HCT116 (cell line): ENCODE measurements at regions not wholly inside any gene's neighbourhood (a gene's known extent, or its start where the extent isn't known, plus 50 kb on each side); places are given as distances from the start of the nearest gene placed in this dataset.

Experiments
- ATAC-seq: fragments of 200-7000 bp; cut with Tn5 transposase; 2 replicates; pipeline ENCODE4 v1.9.1; 2020; ENCODE audit warnings: mild to moderate bottlenecking, moderate library complexity
- BruUV-seq: library from RNA; stranded (reverse); fragments of 400-500 nt; replicated peaks from 2 replicates; lab custom pipeline; 2021; lab: Mats Ljungman, UMichigan
- CTCF ChIA-PET: fragments of 300-600 bp; sonication (Branson Sonifier 250); formaldehyde crosslinking; loops from one replicate; lab custom pipeline; 2021; ENCODE audit warnings: antibody characterized with exemption; lab: Charles Lee
- POLR2A ChIA-PET: fragments of 300-600, 350-600 bp; sonication (Branson Sonifier 250); formaldehyde crosslinking; loops from one replicate; lab custom pipeline; 2021; ENCODE audit warnings: antibody characterized with exemption; lab: Charles Lee
- RAD21 ChIA-PET, 2 experiments: fragments of 300-600 bp; sonication (Branson Sonifier 250); formaldehyde crosslinking; loops; one replicate each; lab custom pipeline; 2023; ENCODE audit warnings: low total read pairs in 2 of 2; ENCODE audit not compliant: uncharacterized antibody in 2 of 2, unreplicated experiment in 2 of 2, low non-redundant PET in 1 of 2; lab: Charles Lee
- DNase-seq: peaks from one replicate; pipeline ENCODE4 v3.0.0-alpha.2; 2010; ENCODE audit warnings: low read depth, low spot score
- H2AFZ ChIP-seq: fragments of 200-600 bp; shearing (Covaris generic), sonication (generic); 2 replicates; pipeline ENCODE4 v1.6.1; 2017; ENCODE audit warnings: low read depth, mixed run types, mixed read lengths, antibody characterized with exemption, low read length; ENCODE audit not compliant: poor library complexity, severe bottlenecking
- H3K27ac ChIP-seq: 2 replicates; pipeline ENCODE4 v1.5.1; 2012; ENCODE audit warnings: low read depth, low read length
- H3K27me3 ChIP-seq: fragments of 200-600 bp; sonication (generic); 2 replicates; pipeline ENCODE4 v1.6.1; 2016; ENCODE audit warnings: mixed run types, low read length, mixed read lengths; ENCODE audit not compliant: insufficient read depth
- H3K36me3 ChIP-seq, 2 experiments: fragments of 200-500 bp in 1 of 2; fragments of 200-600 bp in 1 of 2; sonication (Bioruptor generic) in 1 of 2; sonication (generic) in 1 of 2; 2 replicates each; pipeline versions ENCODE4 v1.5.1 to v1.6.1; 2014 to 2016; ENCODE audit warnings: low read length in 2 of 2, inconsistent platforms in 1 of 2, mixed read lengths in 1 of 2, mixed run types in 1 of 2; ENCODE audit not compliant: insufficient read depth in 2 of 2, control insufficient read depth in 1 of 2
- H3K4me1 ChIP-seq, 2 experiments: fragments of 200-600 bp in 1 of 2; sonication (generic) in 1 of 2; 2 replicates each; pipeline versions ENCODE4 v1.5.1 to v1.6.1; 2012 to 2017; ENCODE audit warnings: low read length in 2 of 2, inconsistent platforms in 1 of 2, mild to moderate bottlenecking in 1 of 2, mixed read lengths in 1 of 2, mixed run types in 1 of 2, moderate library complexity in 1 of 2; ENCODE audit not compliant: insufficient read depth in 2 of 2, control insufficient read depth in 1 of 2
- H3K4me2 ChIP-seq: fragments of 200-600 bp; sonication (generic); 2 replicates; pipeline ENCODE4 v1.6.1; 2017; ENCODE audit warnings: mixed run types, low read length, mixed read lengths
- H3K4me3 ChIP-seq, 2 experiments: fragments of 200-600 bp in 1 of 2; sonication (generic) in 1 of 2; replicated peaks in 1 of 2; 2 replicates each; pipeline ENCODE4 v1.5.1; 2011 to 2016; ENCODE audit warnings: low read length in 2 of 2, control low read depth in 1 of 2, low read depth in 1 of 2, mild to moderate bottlenecking in 1 of 2, mixed read lengths in 1 of 2, mixed run types in 1 of 2
- H3K79me2 ChIP-seq: fragments of 200-600 bp; sonication (generic); 2 replicates; pipeline ENCODE4 v1.6.1; 2017; ENCODE audit warnings: mild to moderate bottlenecking, mixed run types, low read length, moderate library complexity, mixed read lengths; ENCODE audit not compliant: insufficient read depth
- H3K9ac ChIP-seq: fragments of 200-600 bp; sonication (generic); 2 replicates; pipeline ENCODE4 v1.6.1; 2016; ENCODE audit warnings: low read length, mixed read lengths
- H3K9me2 ChIP-seq: fragments of 200-600 bp; sonication (generic), shearing (Covaris generic); 2 replicates; pipeline ENCODE4 v1.6.1; 2017; ENCODE audit warnings: mixed run types, mild to moderate bottlenecking, moderate library complexity; ENCODE audit not compliant: insufficient read depth
- H3K9me3 ChIP-seq, 2 experiments: fragments of 200-500 bp in 1 of 2; fragments of 200-600 bp in 1 of 2; sonication (Bioruptor generic) in 1 of 2; sonication (generic) in 1 of 2; 2 replicates each; pipeline ENCODE4 v1.6.1; 2014 to 2017; ENCODE audit warnings: low read length in 2 of 2, mixed read lengths in 2 of 2, inconsistent platforms in 1 of 2, low read depth in 1 of 2, mild to moderate bottlenecking in 1 of 2, mixed run types in 1 of 2, moderate library complexity in 1 of 2; ENCODE audit not compliant: control insufficient read depth in 1 of 2, insufficient read depth in 1 of 2
- H4K20me1 ChIP-seq: fragments of 200-600 bp; sonication (generic), shearing (Covaris generic); 2 replicates; pipeline ENCODE4 v1.6.1; 2017; ENCODE audit warnings: mixed run types, mild to moderate bottlenecking, moderate library complexity; ENCODE audit not compliant: insufficient read depth
- ATF3 ChIP-seq: IDR thresholded peaks from 2 replicates; pipeline ENCODE4 v1.6.1; 2012
- CTCF ChIP-seq, 3 experiments: fragments of 200-600 bp in 1 of 3; sonication (generic) in 1 of 3; IDR thresholded peaks in 2 of 3; conservative IDR thresholded peaks in 1 of 3; 2 replicates each; pipeline ENCODE4 v1.5.1; 2012 to 2017; ENCODE audit warnings: low read depth in 2 of 3, low read length in 2 of 3, antibody characterized with exemption in 1 of 3, borderline replicate concordance in 1 of 3, control low read depth in 1 of 3, mild to moderate bottlenecking in 1 of 3, mixed read lengths in 1 of 3, mixed run types in 1 of 3, moderate library complexity in 1 of 3; ENCODE audit not compliant: insufficient read depth in 1 of 3
- POLR2AphosphoS5 ChIP-seq: IDR thresholded peaks from 2 replicates; pipeline ENCODE4 v1.6.1; 2011; ENCODE audit warnings: mild to moderate bottlenecking, low read depth, low read length, moderate library complexity
- SP1 ChIP-seq: IDR thresholded peaks from 2 replicates; pipeline ENCODE4 v1.6.1; 2012; ENCODE audit warnings: low read depth
- SRF ChIP-seq: IDR thresholded peaks from 2 replicates; pipeline ENCODE4 v1.6.1; 2012; ENCODE audit warnings: low read depth
- intact Hi-C: fragments of 100-400 bp; cut with micrococcal nuclease; formaldehyde crosslinking; loops from 2 replicates; pipeline ENCODE4 v1.10.0; 2022

- no TSS peak for BruUV-seq
- RAD21 ChIA-PET: interaction anchor here in 1 of 2 experiments (0.7 kb wide), 1 partner anchor 31 kb away, joined by 3 read pairs; no protein-coding TSS in a partner anchor
- Histone ChIP-seq H3K9ac (no peak overlapping the region), H3K9me2 (no peaks in the 10 kb centered on the region), H3K27ac (no peak overlapping the region), H4K20me1 (no peaks in the 10 kb centered on the region), H3K4me1 (peaks cover 7 to 11% of the 10 kb centered on the region in 2 experiments), H3K79me2 (no peaks in the 10 kb centered on the region), H3K9me3 (no peaks in the 10 kb centered on the region), H3K36me3 (no peaks in the 10 kb centered on the region), H2AFZ (no peak overlapping the region), H3K27me3 (no peaks in the 10 kb centered on the region), H3K4me3 (no peak overlapping the region), H3K4me2 (no peak overlapping the region)
- DNase-seq (no peak), ATAC-seq (no peak)
- POLR2A ChIA-PET: no interaction called here
- CTCF ChIA-PET: no interaction called here
- TF ChIP-seq SRF: no peak
- TF ChIP-seq ATF3: no peak
- intact Hi-C loops: no loop called here
Measured at GRCh38 chr20:63090052-63090451, 83.3 kb upstream of the BHLHE23 start.

- Histone ChIP-seq H3K27ac (no peak overlapping the region), H3K4me1 (peaks cover 7 to 11% of the 10 kb centered on the region in 2 experiments), H3K4me3 (no peak overlapping the region), H3K79me2 (no peaks in the 10 kb centered on the region), H3K27me3 (no peaks in the 10 kb centered on the region), H3K4me2 (peak overlapping the region; percentile 35), H4K20me1 (no peaks in the 10 kb centered on the region), H3K9ac (no peak overlapping the region), H2AFZ (no peak overlapping the region), H3K36me3 (no peaks in the 10 kb centered on the region), H3K9me3 (no peaks in the 10 kb centered on the region), H3K9me2 (no peaks in the 10 kb centered on the region)
- DNase-seq: no peak
- peak; percentile 69 for ATAC-seq
- TF ChIP-seq SP1 (peak; percentile 44; the same call in 1 of the 2 replicates), POLR2AphosphoS5 (no peak), CTCF (IDR thresholded peaks at IDR 0.05 in 2 of 3, conservative IDR thresholded peaks at IDR 0.05 in 1 of 3; ENCODE audit: borderline replicate concordance in 1 of 3, insufficient read depth in 1 of 3, low read depth in 2 of 3, low read length in 2 of 3) (no peak)
- ChIA-PET CTCF (no interaction called here), POLR2A (no interaction called here), RAD21 (interaction anchor here in 1 of 2 experiments (0.7 kb wide), 1 partner anchor 30 kb away, joined by 3 read pairs; no protein-coding TSS in a partner anchor)
- intact Hi-C loops: no loop called here
- BruUV-seq: no TSS peak
Measured at GRCh38 chr20:63089051-63089907, 82.5 kb upstream of the BHLHE23 start.
